Tibial artery (tissue), 4 donors: ENCODE measurements at regions not wholly inside any gene's neighbourhood (a gene's known extent, or its start where the extent isn't known, plus 50 kb on each side); places are given as distances from the start of the nearest gene placed in this dataset.

ENCODE experiments used
- DNase-seq, 2 donors: peaks; one replicate each; pipeline ENCODE4 v3.0.0-alpha.2; 2019
- H3K27ac ChIP-seq, 2 donors: fragments of 200-600 bp; sonication (generic) in 1 of 2; 1 replicate in 1 of 2; 2 replicates in 1 of 2; pipeline ENCODE4 v1.5.1; 2018 to 2019; ENCODE audit warnings: mild to moderate bottlenecking in 1 of 2
- H3K27me3 ChIP-seq, 2 donors: fragments of 200-600 bp; sonication (generic) in 1 of 2; one replicate each; pipeline versions ENCODE4 v1.5.1 to v1.6.0; 2016 to 2019
- H3K36me3 ChIP-seq, 3 donors: fragments of 200-600 bp; sonication (generic) in 2 of 3; one replicate each; pipeline ENCODE4 v1.5.1; 2016 to 2019; ENCODE audit warnings: mild to moderate bottlenecking in 2 of 3
- H3K4me1 ChIP-seq, 4 donors: fragments of 200-600 bp; sonication (generic) in 2 of 4; 1 replicate in 3 of 4; 2 replicates in 1 of 4; pipeline ENCODE4 v1.5.1; 2016 to 2019
- H3K4me3 ChIP-seq, 2 donors: fragments of 200-600 bp; sonication (generic) in 1 of 2; 1 replicate in 1 of 2; 2 replicates in 1 of 2; pipeline ENCODE4 v1.5.1; 2018 to 2019; ENCODE audit warnings: mild to moderate bottlenecking in 2 of 2
- H3K9me3 ChIP-seq, 3 donors: fragments of 200-600 bp; sonication (generic) in 1 of 3; one replicate each; pipeline ENCODE4 v1.5.1; 2016 to 2019
- intact Hi-C: fragments of 100-400 bp; cut with DNase I; formaldehyde crosslinking; loops from one replicate; pipeline ENCODE4 v1.15.0; 2023; ENCODE audit warnings: low total_unique reads
- TF ChIP-seq, protein P1 (sequence below), 2 experiments: fragments of 200-600 bp in 1 of 2; fragments of 450-650 bp in 1 of 2; IDR thresholded peaks; one replicate each; pipeline ENCODE4 v1.5.1; 2017 to 2019; ENCODE audit warnings: antibody characterized with exemption in 2 of 2, mild to moderate bottlenecking in 1 of 2, moderate library complexity in 1 of 2

- Histone ChIP-seq H3K27me3 (no peaks in the 10 kb centered on the region), H3K4me1 (no peaks in the 10 kb centered on the region), H3K27ac (no peak overlapping the region), H3K9me3 (no peaks in the 10 kb centered on the region), H3K4me3 (no peak overlapping the region), H3K36me3 (no peaks in the 10 kb centered on the region)
- TF ChIP-seq, protein P1, sequence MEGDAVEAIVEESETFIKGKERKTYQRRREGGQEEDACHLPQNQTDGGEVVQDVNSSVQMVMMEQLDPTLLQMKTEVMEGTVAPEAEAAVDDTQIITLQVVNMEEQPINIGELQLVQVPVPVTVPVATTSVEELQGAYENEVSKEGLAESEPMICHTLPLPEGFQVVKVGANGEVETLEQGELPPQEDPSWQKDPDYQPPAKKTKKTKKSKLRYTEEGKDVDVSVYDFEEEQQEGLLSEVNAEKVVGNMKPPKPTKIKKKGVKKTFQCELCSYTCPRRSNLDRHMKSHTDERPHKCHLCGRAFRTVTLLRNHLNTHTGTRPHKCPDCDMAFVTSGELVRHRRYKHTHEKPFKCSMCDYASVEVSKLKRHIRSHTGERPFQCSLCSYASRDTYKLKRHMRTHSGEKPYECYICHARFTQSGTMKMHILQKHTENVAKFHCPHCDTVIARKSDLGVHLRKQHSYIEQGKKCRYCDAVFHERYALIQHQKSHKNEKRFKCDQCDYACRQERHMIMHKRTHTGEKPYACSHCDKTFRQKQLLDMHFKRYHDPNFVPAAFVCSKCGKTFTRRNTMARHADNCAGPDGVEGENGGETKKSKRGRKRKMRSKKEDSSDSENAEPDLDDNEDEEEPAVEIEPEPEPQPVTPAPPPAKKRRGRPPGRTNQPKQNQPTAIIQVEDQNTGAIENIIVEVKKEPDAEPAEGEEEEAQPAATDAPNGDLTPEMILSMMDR (IDR thresholded peaks at IDR 0.05): no peak
- DNase-seq: no peak
- intact Hi-C loops: no loop called here
Observed at GRCh38 chr16:51924744-51925143, 622.2 kb downstream of the TOX3 start.

DNA sequence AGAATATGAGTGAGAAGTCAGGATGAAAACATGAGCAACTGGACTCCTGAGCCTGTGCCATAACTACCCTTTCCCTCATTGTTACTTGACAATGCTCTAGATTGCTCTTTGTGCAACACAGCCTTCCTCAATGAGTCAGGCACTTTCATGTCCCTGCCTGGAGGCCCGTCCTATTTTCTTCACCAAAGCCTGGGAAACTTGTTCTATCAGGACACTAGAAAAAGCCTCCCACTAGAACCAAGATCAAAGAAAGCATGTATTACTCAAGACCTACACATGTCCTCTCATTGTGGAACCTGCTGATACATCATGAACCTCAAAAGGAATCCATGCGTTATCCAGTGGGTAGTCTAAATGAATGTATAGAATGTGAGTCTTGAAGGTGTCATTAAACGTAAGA lies 624.5 kb downstream of the TOX3 start:
- Histone ChIP-seq H3K4me3 (no peak overlapping the region), H3K27me3 (no peaks in the 10 kb centered on the region), H3K9me3 (no peaks in the 10 kb centered on the region), H3K4me1 (no peaks in the 10 kb centered on the region), H3K36me3 (no peaks in the 10 kb centered on the region), H3K27ac (no peak overlapping the region)
- DNase-seq: no peak
- TF ChIP-seq, protein P1 (IDR thresholded peaks at IDR 0.05): no peak
- intact Hi-C loops: no loop called here

GRCh38 chr16:51919736-51920135 lies 627.2 kb downstream of the TOX3 start:
- no peak for DNase-seq
- no peaks in the 10 kb centered on the region for H3K36me3 ChIP-seq
- H3K4me3 ChIP-seq: no peak overlapping the region
- H3K4me1 ChIP-seq: no peaks in the 10 kb centered on the region
- intact Hi-C loops: no loop called here
- no peak overlapping the region for H3K27ac ChIP-seq
- no peaks in the 10 kb centered on the region for H3K9me3 ChIP-seq
- TF ChIP-seq, protein P1 (IDR thresholded peaks at IDR 0.05): no peak
- no peaks in the 10 kb centered on the region for H3K27me3 ChIP-seq

- Histone ChIP-seq H3K27ac (no peak overlapping the region), H3K4me1 (no peaks in the 10 kb centered on the region), H3K4me3 (no peak overlapping the region), H3K27me3 (no peaks in the 10 kb centered on the region), H3K36me3 (no peaks in the 10 kb centered on the region), H3K9me3 (no peaks in the 10 kb centered on the region)
- TF ChIP-seq, protein P1 (IDR thresholded peaks at IDR 0.05): no peak
- intact Hi-C loops: no loop called here
- DNase-seq: no peak
Observed at GRCh38 chr16:51916814-51917213, 630.1 kb downstream of the TOX3 start.

DNA sequence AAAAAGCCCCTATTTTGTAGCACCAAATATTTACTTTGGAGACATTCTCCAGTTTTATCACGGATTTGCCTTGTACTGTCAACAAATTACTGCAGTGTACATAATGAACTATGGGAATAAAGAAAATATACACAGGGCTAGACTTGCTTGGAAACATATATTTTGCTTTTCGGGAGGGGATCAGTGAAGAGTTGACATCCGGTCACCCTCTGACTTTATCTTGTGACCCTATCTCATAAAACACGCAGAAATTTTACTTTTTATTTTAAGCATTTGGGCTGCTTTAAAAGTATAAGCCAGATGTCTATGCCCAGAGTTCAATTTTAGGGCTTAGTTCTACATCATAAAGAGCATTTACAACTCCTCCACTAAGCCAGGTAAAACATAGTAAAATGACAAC lies 630.7 kb downstream of the TOX3 start:
- TF ChIP-seq, protein P1 (IDR thresholded peaks at IDR 0.05): no peak

GRCh38 chr16:51907680-51908079 lies 639.3 kb downstream of the TOX3 start:
- H3K36me3 ChIP-seq: no peaks in the 10 kb centered on the region
- intact Hi-C loops: no loop called here
- no peaks in the 10 kb centered on the region for H3K9me3 ChIP-seq
- H3K27me3 ChIP-seq: no peaks in the 10 kb centered on the region
- no peak for DNase-seq
- TF ChIP-seq, protein P1 (IDR thresholded peaks at IDR 0.05): no peak
- H3K4me3 ChIP-seq: no peak overlapping the region
- no peak overlapping the region for H3K27ac ChIP-seq
- no peaks in the 10 kb centered on the region for H3K4me1 ChIP-seq

More for the DNA sequence above, 630.7 kb downstream of the TOX3 start:
- H3K27ac ChIP-seq: no peak overlapping the region
- intact Hi-C loops: no loop called here
- H3K36me3 ChIP-seq: no peaks in the 10 kb centered on the region
- H3K4me1 ChIP-seq: no peaks in the 10 kb centered on the region
- H3K27me3 ChIP-seq: no peaks in the 10 kb centered on the region
- no peak for DNase-seq
- H3K9me3 ChIP-seq: no peaks in the 10 kb centered on the region
- no peak overlapping the region for H3K4me3 ChIP-seq
